ENCODE measurements at regions not wholly inside any gene's neighbourhood (a gene's known extent, or its start where the extent isn't known, plus 50 kb on each side); places are given as distances from the start of the nearest gene placed in this dataset.
"Not testable (repeated sequence)": the region's sequence is repeated elsewhere in the genome, so short reads cannot be mapped to it uniquely, and the experiment has no call there.

- DNase-seq (ENCODE audit: low spot score) = no peak
These were observed 1241.1 kb upstream of the LRRTM1 start for GRCh38 chr2:81545626-81546025.

DNA sequence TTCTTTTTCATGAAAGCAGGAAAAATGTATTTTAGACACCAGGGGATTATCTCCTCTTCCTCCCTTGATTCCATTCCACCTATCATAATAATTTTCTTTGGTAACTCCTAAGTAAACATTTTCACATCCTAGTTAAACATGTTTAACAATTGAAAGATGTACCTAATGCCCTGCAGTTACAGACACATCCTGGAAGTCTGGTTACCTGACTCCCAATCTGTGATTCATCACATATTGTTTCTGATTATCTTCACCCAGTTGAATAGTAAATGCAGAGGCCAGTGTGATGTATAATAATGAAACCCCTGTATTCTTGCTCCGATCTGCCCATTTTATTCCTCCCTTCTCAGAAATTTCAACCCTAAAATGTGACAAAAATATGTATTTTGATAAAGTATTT, 1237.6 kb upstream of the LRRTM1 start:
- no peak for DNase-seq (ENCODE audit: low spot score)

DNA sequence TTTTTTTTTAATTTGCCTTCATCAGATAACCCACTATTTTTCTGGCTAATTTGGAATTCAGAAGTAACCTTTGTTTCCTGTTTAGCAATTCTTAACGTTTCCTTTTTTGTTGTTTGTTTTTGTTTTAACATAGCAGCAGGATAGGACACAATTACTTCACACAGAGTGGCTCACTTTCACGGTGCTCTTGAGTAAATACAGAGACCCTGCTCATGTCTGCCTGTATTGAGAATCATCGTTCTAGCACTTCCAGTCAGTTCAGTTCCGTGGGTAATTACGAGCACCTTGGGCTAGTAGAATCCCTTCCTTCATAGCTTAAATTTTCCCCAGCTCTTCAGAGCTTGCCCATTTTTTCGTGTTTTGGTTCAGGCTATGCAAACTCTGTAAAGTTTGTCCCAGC, 1225.4 kb upstream of the LRRTM1 start:
- DNase-seq (ENCODE audit: low spot score) = no peak

DNA sequence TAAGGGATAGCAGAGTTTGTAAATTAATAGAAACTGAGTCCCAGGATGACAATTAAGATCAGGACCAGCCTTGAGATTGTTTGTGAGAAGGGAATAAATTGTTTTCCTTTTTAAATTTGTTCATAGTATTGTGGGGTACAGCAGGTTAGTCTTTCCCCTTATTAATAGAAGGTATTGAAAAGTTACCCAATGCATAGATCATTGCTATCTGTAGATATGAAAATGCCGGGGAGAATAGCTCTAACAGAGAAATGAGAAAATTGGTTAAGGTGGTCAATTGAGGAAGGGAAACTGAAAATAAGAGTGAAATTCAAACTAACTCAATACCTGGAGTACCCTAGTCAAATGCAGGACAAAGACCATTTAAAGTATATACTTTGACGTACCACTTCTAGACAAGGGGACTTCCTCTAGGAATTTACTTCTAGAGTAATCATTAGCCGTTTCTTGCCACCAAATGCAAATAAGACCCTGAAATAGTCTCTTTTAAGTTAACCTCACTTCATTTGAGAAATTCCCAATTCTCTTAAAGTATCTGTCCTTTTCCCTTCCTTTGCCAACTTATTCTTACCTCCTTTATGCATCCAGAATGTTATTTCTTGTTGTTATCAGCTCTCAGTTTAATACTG, 1224.4 kb upstream of the LRRTM1 start:
- DNase-seq (ENCODE audit: low spot score) = no peak

- no peak for DNase-seq (ENCODE audit: low spot score)
These were observed 1218.8 kb upstream of the LRRTM1 start for GRCh38 chr2:81523344-81523743.

- DNase-seq (ENCODE audit: low spot score) = no peak
These were observed 1208.8 kb upstream of the LRRTM1 start for GRCh38 chr2:81513328-81513727.

- no peak for DNase-seq (ENCODE audit: low spot score)
These were observed 1201.0 kb upstream of the LRRTM1 start for GRCh38 chr2:81505586-81505985.

GRCh38 chr2:81495556-81495955, 1191.0 kb upstream of the LRRTM1 start:
- DNase-seq (ENCODE audit: low spot score) = no peak

- no peak for DNase-seq (ENCODE audit: low spot score)
These were observed 1178.7 kb upstream of the LRRTM1 start for GRCh38 chr2:81483254-81483653.

DNA sequence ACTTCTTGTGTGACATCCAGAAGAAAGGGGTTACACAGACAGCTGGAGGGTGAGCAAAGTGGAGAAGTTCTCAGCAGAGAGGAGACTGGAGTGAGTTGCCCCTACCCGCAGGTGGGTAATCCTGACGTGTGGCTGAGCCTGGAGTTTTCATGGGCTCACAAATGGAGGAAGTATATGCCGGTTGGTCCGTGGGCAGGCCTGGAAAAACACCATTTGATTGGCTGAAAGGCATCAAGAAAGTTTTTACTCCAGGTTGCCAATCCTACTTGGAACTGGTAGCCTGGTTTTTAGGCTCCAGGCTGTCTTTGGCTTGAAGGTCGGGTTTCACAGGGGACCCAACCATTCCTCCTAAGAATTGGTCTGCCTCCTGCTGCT, 1177.4 kb upstream of the LRRTM1 start:
- DNase-seq (ENCODE audit: low spot score) = no peak

- DNase-seq (ENCODE audit: low spot score) = no peak
These were observed 1176.9 kb upstream of the LRRTM1 start for GRCh38 chr2:81481242-81481993.

GRCh38 chr2:81467096-81467495, 1162.5 kb upstream of the LRRTM1 start:
- no peak for DNase-seq (ENCODE audit: low spot score)

- DNase-seq (ENCODE audit: low spot score) = no peak
These were observed 1157.9 kb upstream of the LRRTM1 start for GRCh38 chr2:81462420-81462819.

DNA sequence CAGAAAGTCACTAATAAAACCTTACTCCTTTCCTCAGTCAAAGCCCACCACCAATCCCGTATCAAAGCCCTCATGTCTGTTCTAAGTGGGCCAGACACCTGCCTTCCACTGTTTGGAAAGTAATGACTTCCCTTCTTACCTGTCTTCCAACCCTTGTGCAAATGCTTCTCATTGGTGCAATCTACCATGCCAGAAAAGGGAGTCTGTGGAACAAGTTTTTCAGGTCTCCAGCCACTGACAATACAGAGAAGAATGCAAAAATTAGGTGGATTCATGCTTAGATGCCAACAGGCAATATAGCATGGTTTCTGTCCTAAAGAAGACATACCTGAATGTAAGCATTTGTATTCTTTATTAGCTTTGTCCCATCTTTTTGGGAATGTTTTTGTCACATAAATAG, 1140.6 kb upstream of the LRRTM1 start:
- DNase-seq (ENCODE audit: low spot score) = no peak

GRCh38 chr2:81437456-81438000, 1133.0 kb upstream of the LRRTM1 start:
- no peak for DNase-seq (ENCODE audit: low spot score)

GRCh38 chr2:81436256-81436655, 1131.7 kb upstream of the LRRTM1 start:
- no peak for DNase-seq (ENCODE audit: low spot score)

DNA sequence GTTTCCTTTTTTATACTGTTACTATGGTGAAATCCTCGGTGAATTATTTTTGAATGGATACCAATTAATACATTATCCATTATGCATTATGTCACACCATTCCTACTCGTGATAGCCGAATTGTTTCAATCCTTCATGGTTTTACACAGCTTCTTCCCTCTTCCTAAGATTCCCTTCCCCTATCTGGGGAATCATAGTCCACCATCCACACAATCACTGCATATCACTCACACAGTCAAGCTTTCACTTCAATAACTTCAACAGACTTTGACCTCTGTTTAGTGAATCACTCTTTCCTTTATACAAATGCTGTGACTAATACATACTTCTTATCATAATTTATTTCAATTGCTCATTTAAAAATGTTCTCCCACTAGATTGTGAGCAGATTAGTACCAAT, 1108.1 kb upstream of the LRRTM1 start:
- DNase-seq (ENCODE audit: low spot score) = no peak

- DNase-seq (ENCODE audit: low spot score) = no peak
These were observed 1099.0 kb upstream of the LRRTM1 start for GRCh38 chr2:81403508-81403907.

GRCh38 chr2:81396417-81397019, 1092.0 kb upstream of the LRRTM1 start:
- no peak for DNase-seq (ENCODE audit: low spot score)

- no peak for DNase-seq (ENCODE audit: low spot score)
These were observed 1091.2 kb upstream of the LRRTM1 start for GRCh38 chr2:81395746-81396145.

GRCh38 chr2:81389203-81389602, 1084.7 kb upstream of the LRRTM1 start:
- DNase-seq (ENCODE audit: low spot score) = no peak

DNA sequence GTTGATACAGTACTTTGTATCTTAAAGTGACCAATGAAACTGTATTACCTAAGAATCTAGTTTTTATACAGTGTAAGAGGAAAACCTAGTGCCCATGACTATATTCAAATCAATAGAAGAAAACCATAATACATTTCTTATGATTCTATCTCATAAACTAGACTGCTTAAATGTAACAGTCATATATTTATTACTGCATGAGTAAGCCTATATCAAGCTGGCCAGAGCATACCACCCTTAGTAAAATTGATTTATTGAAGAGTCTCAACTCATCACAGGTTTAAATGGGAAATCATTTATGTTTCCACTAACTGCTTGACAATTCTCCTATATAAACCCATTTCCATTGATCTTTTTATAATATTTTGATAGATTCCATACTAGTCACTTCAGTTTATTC, 1059.2 kb upstream of the LRRTM1 start:
- no peak for DNase-seq (ENCODE audit: low spot score)

- not testable (repeated sequence) for DNase-seq (ENCODE audit: low spot score)
These were observed 1057.9 kb upstream of the LRRTM1 start for GRCh38 chr2:81362468-81362867.

Measured in kidney capillary endothelial cell (primary cell).